GM19240 (cell line): ENCODE measurements at regions not wholly inside any gene's neighbourhood (a gene's known extent, or its start where the extent isn't known, plus 50 kb on each side); places are given as distances from the start of the nearest gene placed in this dataset.
"Not testable (repeated sequence)": the region's sequence is repeated elsewhere in the genome, so short reads cannot be mapped to it uniquely, and the experiment has no call there.

Source experiments
- DNase-seq: peaks from one replicate; pipeline ENCODE4 v3.0.0; 2011; ENCODE audit warnings: low spot score; ENCODE audit not compliant: insufficient read length

GRCh38 chr16:7278636-7279035 lies 54.0 kb upstream of the RBFOX1 start:
- DNase-seq = no peak

DNA sequence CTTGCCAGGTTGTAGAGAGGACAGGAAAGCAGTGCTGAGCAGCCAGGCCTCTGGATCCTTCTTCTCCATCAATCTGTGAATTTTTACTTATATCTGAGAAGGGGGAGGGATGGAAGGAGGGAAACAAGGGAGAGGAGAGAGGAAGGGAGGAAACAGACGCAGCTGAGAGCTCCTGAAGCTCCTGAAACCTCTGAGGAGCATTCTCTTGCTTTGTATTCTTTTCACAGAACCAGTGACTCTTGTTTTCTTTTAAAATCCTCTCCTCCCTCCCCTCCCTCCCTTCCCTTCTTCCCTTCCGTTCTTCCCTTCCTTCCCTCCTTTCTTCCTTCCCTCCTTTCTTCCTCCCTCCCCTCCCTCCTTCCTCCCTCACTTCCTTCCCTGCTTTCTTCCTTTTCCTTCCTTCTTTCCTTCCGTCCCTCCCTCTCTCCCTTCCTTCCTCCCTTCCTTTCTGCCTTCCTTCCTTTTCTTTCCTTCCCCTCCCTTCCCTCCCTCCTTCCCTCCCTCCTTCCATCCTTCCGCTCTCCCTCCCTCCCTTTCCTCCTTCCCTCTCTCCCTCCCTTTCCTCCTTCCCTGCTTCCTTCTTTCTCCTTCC lies 60.0 kb upstream of the RBFOX1 start:
- DNase-seq = no peak

DNA sequence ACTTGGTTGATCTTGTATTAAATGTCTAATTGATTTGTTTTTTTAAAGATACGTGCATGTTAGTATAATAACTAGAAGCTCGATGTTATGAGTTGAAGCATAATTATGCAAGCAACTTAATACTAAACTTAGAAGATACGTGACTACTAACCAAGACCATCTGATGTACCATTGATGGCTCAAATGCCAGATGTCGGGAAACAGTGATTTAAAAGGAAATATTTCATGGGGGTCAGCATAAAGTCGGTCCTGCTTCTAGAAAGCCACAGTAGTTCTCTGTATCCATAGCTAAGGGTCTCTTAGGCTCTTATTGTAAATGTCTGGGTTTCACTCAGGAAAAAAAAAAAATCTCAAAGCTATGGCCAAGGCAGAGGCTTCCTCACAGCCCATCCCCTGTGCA lies 61.2 kb upstream of the RBFOX1 start:
- no peak for DNase-seq

DNA sequence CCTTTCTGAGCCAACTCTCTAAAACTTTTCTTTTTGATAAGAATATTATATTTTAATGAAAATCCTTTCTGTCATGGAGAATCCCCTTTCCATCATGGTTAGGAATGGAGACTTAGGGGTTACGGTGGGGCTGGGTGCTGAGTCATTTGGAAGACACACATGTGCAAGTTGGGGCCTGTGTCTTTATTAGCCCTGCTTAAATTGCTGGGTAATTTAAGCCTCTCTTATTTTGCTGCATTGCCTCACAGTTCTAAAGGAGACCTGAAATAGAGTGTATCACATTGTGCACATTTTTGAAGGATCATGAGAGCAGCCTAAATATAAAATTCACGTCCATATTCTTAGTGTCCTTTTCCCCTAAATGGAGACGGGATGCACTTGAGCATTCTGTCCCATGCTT lies 61.8 kb upstream of the RBFOX1 start:
- DNase-seq = no peak

GRCh38 chr16:7270006-7270405 lies 62.6 kb upstream of the RBFOX1 start:
- no peak for DNase-seq

DNA sequence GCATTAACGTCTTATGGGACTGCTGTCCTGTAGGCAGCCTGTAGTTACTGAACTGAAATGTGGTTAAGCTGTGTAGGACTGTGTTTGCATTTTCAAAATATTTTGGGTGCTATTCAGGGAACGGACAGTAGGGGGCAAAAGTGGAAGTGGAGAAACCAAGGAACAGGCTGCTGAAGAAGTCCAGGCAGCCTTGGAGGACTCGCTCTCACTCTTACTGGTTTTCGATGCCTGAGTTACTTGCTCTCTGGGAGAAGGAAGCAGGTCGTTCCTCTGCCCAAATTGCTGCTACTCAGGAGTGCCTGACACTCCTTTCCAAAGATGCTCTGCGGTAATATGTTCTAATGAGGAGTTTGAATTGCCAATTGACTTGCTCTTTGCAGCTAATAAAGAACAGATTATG lies 64.5 kb upstream of the RBFOX1 start:
- DNase-seq = no peak

- DNase-seq = no peak
These were observed 75.6 kb upstream of the RBFOX1 start for GRCh38 chr16:7257016-7257415.

GRCh38 chr16:7246578-7246977 lies 86.1 kb upstream of the RBFOX1 start:
- DNase-seq = no peak

- DNase-seq = no peak
These were observed 93.1 kb upstream of the RBFOX1 start for GRCh38 chr16:7239547-7239946.

GRCh38 chr16:7236824-7237410 lies 95.7 kb upstream of the RBFOX1 start:
- DNase-seq = no peak

DNA sequence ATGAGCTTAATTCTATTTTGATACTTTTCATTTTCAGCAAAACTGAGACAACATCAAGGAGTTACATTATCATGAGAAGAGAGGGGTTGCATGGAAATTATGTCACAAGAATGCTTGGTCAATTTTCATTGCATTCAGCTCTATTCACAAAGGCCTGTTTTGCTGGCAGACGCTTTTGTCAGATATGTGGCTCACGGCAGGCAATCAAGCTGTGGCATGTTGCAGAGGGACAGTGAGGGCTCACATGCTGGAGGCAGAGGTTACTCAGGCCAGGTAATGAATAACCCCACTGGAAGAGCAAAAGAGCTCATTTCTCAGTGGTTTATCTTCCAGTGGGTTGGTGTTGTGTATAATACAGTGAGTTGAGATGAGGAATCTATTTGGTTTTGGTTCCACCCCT lies 98.7 kb upstream of the RBFOX1 start:
- DNase-seq = no peak

DNA sequence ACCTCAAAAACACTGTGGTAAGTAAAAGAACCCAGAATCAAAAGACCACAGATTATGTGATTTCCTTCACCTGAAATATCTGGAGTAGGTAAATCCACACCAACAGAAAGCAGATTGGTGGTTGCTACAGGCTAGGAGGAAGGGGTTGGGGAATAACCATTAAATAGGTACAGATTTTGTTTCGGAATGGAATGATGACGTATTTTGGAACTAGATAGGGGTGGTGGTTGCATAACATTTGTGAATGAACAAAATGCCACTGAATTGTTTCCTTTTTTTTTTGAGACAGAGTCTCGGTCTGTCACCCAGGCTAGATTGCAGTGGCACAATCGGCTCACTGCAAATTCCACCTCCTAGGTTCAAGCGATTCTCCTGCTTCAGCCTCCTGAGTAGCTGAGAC lies 100.9 kb upstream of the RBFOX1 start:
- DNase-seq = no peak

DNA sequence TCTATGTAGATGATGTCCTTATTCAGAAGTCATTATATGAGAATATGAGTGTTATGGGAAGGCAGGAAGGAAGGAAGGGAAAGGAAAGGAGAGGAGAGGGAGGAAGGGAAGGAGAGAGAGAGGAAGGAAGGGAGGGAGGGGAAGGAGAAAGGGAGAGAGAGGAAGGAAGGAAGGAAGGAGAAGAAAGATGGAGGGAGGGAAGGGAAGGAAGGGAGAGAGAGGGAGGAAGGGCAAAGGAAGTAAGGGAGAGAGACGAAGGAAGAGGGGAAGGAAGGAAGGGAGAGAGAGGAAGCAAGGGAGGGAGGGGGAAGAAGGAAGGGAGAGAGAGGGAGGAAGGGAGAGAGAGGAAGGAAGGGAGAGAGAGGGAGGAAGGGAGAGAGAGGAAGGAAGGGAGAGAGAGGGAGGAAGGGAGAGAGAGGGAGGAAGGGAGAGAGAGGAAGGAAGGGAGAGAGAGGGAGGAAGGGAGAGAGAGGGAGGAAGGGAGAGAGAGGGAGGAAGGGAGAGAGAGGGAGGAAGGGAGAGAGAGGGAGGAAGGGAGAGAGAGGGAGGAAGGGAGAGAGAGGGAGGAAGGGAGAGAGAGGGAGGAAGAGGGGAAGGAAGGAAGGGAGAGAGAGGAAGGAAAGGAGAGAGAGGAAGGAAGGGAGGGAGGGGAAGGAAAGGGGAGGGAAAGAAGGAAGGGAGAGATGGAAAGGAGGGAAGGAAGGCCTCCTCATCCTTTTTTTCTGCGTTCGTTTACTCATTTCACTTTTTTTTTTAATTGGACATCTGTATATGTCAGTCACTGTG lies 103.0 kb upstream of the RBFOX1 start:
- DNase-seq = not testable (repeated sequence)

GRCh38 chr16:7227229-7227721 lies 105.4 kb upstream of the RBFOX1 start:
- no peak for DNase-seq

DNA sequence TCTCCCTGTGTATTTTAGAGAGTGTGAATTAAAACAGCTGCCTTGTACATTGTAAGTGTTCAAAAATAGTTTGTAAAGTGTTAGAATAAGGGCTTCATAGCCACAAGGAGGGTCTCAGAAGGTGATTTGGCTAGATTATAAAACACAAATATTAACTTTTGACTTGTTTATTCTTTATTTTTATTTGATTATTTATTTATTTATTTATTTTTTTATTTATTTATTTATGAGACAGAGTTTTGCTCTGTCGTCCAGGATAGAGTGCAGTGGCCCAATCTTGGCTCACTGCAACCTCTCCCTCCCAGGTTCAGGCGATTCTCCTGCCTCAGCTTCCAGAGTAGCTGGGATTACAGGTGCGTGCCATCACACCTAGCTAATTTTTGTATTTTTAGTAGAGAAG lies 111.5 kb upstream of the RBFOX1 start:
- DNase-seq = no peak

GRCh38 chr16:7218936-7219335 lies 113.7 kb upstream of the RBFOX1 start:
- DNase-seq = no peak

DNA sequence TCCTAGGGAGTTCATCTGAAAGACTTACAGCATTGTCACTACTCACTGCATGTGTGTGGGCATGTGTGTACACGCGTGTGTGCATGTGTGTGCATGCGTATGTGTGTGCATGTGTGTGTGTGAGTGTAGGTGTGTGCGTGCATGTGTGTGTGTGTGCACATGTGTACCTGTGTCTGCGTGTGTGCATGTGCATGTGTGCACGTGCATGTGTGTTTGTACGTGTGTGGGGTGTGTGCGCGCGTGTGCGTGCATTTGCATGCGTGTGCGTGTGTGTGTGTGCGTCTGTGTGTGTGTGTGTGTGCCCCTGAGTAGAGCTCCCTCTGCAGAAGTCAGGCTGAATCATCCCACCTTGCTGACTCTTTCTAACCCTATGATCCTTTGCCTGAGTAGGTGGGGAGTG lies 114.8 kb upstream of the RBFOX1 start:
- no peak for DNase-seq

- DNase-seq = no peak
These were observed 115.9 kb upstream of the RBFOX1 start for GRCh38 chr16:7216719-7217118.

GRCh38 chr16:7211781-7212180 lies 120.9 kb upstream of the RBFOX1 start:
- no peak for DNase-seq

DNA sequence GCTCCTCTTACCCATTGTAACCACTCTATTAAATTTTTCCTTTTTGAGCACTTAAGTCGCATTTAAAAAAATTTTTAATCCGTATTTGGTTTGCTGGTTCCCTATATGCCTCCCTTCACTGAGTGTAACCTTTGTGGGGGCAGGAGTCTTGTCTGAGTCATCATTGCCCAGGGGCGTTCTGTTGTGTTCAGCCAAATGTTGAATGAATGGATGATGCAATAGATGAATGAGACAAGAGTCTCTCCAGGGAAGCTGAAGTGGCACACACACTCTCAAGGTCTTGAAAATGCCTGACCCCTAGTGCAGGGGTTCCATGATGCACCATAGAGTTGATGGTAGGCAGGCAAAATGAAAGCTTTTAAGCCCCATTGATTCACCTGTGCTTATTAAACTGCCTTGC lies 123.0 kb upstream of the RBFOX1 start:
- no peak for DNase-seq

DNA sequence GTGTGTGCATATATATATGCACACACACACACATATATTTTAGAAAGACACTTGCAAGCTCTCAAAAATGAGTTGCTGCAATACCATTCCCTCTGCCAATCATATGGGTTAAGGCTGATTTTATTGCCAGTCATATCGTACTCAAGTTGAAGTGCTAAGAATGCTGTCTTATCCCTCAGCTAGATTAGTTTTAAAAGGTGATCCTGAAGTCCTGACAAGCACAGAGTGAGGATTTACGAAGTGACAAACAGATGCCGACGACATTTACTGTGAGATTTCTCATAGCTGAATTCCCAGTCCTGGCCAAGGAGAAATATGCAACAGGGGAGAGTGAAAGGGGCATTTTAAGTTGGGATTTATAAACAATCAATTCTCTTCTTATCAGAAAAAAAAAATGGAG lies 126.2 kb upstream of the RBFOX1 start:
- no peak for DNase-seq

- DNase-seq = no peak
These were observed 132.3 kb upstream of the RBFOX1 start for GRCh38 chr16:7200320-7200719.

DNA sequence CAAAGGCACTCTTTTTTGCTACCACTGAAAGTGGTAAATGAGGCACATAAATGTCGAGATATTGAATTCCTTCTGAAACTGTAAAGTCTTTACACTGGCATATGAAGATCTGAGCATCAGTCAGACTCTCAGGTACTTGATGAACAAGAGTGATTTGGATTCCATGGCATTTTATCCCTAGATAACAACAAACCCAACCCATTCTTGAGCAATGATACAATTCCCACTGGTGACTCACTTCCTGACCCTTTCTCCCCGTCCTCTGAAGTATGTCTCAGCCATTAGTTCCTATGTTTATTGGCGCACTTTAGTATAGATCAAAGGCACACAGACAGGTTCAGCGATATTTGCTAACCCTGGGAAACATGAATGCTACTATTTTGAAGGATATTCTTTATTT lies 147.0 kb upstream of the RBFOX1 start:
- no peak for DNase-seq
